ENCODE measurements at regions not wholly inside any gene's neighbourhood (a gene's known extent, or its start where the extent isn't known, plus 50 kb on each side); places are given as distances from the start of the nearest gene placed in this dataset.

DNA sequence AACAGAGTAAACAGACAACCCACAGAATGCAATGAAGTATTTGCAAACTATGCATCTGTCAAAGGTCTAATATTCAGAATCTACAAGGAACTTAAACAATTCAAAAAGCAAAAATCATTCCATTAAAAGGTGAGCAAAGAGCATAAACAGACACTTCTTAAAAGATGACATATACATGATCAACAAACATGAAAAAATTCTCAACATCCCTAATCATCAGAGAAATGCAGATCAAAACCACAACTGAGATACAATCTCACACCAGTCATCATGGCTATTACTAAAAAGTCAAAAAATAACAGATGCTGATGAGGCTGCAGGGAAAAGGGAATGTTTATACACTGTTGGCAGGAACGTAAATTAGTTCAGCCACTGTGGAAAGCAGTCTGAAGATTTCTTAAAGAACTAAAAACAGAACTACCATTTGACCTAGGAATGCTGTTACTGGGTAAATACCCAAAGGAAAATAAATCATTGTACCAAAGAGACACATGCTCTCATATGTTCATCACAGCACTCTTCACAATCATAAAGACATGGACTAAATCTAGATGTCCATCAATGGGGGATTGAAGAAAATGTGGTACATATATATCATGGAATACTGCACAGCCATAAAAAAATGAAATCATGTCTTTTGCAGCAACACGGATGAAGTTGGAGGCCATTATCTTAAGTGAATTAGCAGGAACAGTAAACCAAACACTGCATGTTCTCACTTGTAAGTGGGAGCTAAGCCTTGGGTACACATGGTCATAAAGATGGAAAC lies 393.3 kb upstream of the CBLB start:
- Histone ChIP-seq H3K9me3 (no peaks in the 10 kb centered on the region), H3K4me1 (no peaks in the 10 kb centered on the region), H3K27me3 (no peaks in the 10 kb centered on the region), H3K4me3 (no peak overlapping the region), H3K27ac (no peak overlapping the region), H3K36me3 (no peaks in the 10 kb centered on the region)
- WGBS, 2 donors = 49 to 66% methylated on average over 2 of the region's 2 CpGs
- TF ChIP-seq POLR2A (IDR thresholded peaks at IDR 0.05) = no peak
- TF ChIP-seq EP300 (IDR thresholded peaks at IDR 0.05) = no peak
- TF ChIP-seq, protein P1, sequence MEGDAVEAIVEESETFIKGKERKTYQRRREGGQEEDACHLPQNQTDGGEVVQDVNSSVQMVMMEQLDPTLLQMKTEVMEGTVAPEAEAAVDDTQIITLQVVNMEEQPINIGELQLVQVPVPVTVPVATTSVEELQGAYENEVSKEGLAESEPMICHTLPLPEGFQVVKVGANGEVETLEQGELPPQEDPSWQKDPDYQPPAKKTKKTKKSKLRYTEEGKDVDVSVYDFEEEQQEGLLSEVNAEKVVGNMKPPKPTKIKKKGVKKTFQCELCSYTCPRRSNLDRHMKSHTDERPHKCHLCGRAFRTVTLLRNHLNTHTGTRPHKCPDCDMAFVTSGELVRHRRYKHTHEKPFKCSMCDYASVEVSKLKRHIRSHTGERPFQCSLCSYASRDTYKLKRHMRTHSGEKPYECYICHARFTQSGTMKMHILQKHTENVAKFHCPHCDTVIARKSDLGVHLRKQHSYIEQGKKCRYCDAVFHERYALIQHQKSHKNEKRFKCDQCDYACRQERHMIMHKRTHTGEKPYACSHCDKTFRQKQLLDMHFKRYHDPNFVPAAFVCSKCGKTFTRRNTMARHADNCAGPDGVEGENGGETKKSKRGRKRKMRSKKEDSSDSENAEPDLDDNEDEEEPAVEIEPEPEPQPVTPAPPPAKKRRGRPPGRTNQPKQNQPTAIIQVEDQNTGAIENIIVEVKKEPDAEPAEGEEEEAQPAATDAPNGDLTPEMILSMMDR (IDR thresholded peaks at IDR 0.05) = no peak
- no peak for DNase-seq (ENCODE audit: low spot score in 2 of 2)

GRCh38 chr3:106263011-106263410 lies 394.2 kb upstream of the CBLB start:
- Histone ChIP-seq H3K4me3 (no peak overlapping the region), H3K4me1 (no peaks in the 10 kb centered on the region), H3K27ac (no peak overlapping the region), H3K36me3 (no peaks in the 10 kb centered on the region), H3K9me3 (no peaks in the 10 kb centered on the region), H3K27me3 (no peaks in the 10 kb centered on the region)
- no peak for TF ChIP-seq POLR2A (IDR thresholded peaks at IDR 0.05)
- no peak for TF ChIP-seq EP300 (IDR thresholded peaks at IDR 0.05)
- TF ChIP-seq, protein P1 (IDR thresholded peaks at IDR 0.05) = no peak
- WGBS, 2 donors = 66 to 72% methylated on average over 5 of the region's 5 CpGs
- no peak for DNase-seq (ENCODE audit: low spot score in 2 of 2)

- H3K4me3 ChIP-seq = no peak overlapping the region
Observed at GRCh38 chr3:106263546-106263945, 394.7 kb upstream of the CBLB start.

GRCh38 chr3:106265704-106266103 lies 396.9 kb upstream of the CBLB start:
- 31 to 34% methylated on average over 3 of the region's 3 CpGs for WGBS, 2 donors
- TF ChIP-seq POLR2A (IDR thresholded peaks at IDR 0.05) = no peak
- TF ChIP-seq, protein P1 (IDR thresholded peaks at IDR 0.05) = no peak
- TF ChIP-seq EP300 (IDR thresholded peaks at IDR 0.05) = no peak
- DNase-seq (ENCODE audit: low spot score in 2 of 2) = no peak

More at GRCh38 chr3:106263546-106263945, 394.7 kb upstream of the CBLB start:
- no peaks in the 10 kb centered on the region for H3K27me3 ChIP-seq
- H3K36me3 ChIP-seq = no peaks in the 10 kb centered on the region
- TF ChIP-seq EP300 (IDR thresholded peaks at IDR 0.05) (no peak), POLR2A (IDR thresholded peaks at IDR 0.05) (no peak)
- TF ChIP-seq, protein P1 (IDR thresholded peaks at IDR 0.05) = no peak
- no peaks in the 10 kb centered on the region for H3K9me3 ChIP-seq
- no peak for DNase-seq (ENCODE audit: low spot score in 2 of 2)
- no peak overlapping the region for H3K27ac ChIP-seq
- H3K4me1 ChIP-seq = no peaks in the 10 kb centered on the region

GRCh38 chr3:106268696-106269095 lies 399.9 kb upstream of the CBLB start:
- Histone ChIP-seq H3K27ac (no peak overlapping the region), H3K9me3 (no peaks in the 10 kb centered on the region), H3K4me3 (no peak overlapping the region), H3K36me3 (no peaks in the 10 kb centered on the region), H3K27me3 (no peaks in the 10 kb centered on the region), H3K4me1 (no peaks in the 10 kb centered on the region)
- TF ChIP-seq, protein P1 (IDR thresholded peaks at IDR 0.05) = no peak
- no peak for TF ChIP-seq EP300 (IDR thresholded peaks at IDR 0.05)
- TF ChIP-seq POLR2A (IDR thresholded peaks at IDR 0.05) = no peak
- WGBS, 2 donors = 92 to 94% methylated on average over 4 of the region's 4 CpGs
- no peak for DNase-seq (ENCODE audit: low spot score in 2 of 2)

More at GRCh38 chr3:106265704-106266103, 396.9 kb upstream of the CBLB start:
- Histone ChIP-seq H3K4me3 (no peak overlapping the region), H3K9me3 (no peaks in the 10 kb centered on the region), H3K4me1 (no peaks in the 10 kb centered on the region), H3K36me3 (no peaks in the 10 kb centered on the region), H3K27me3 (no peaks in the 10 kb centered on the region), H3K27ac (no peak overlapping the region)
